H1 (cell line): ENCODE measurements at regions not wholly inside any gene's neighbourhood (a gene's known extent, or its start where the extent isn't known, plus 50 kb on each side); places are given as distances from the start of the nearest gene placed in this dataset.

Source experiments
- CTCF ChIA-PET: fragments of 300-600 bp; sonication (Branson Sonifier 250); formaldehyde crosslinking; loops from one replicate; lab custom pipeline; 2021; ENCODE audit not compliant: partially characterized antibody; lab: Charles Lee
- POLR2A ChIA-PET: fragments of 300-600 bp; sonication (Branson Sonifier 250); formaldehyde crosslinking; loops from one replicate; lab custom pipeline; 2021; ENCODE audit warnings: inconsistent platforms; ENCODE audit not compliant: partially characterized antibody; lab: Charles Lee
- DNase-seq, 2 experiments: peaks; one replicate each; pipeline versions ENCODE4 v3.0.0 to v3.0.0-alpha.2; 2010 to 2022; ENCODE audit warnings: low spot score in 2 of 2, low read depth in 1 of 2, mixed read lengths in 1 of 2
- FAIRE-seq: peaks from 2 replicates; lab custom pipeline; 2011; peaks lifted over from hg19 to GRCh38; lab: Jason Lieb, UNC
- H2AFZ ChIP-seq: 2 replicates; pipeline ENCODE4 v1.8.1; 2012; ENCODE audit warnings: low read length, inconsistent platforms
- H2AK5ac ChIP-seq: 2 replicates; pipeline ENCODE4 v1.6.1; 2013; ENCODE audit warnings: low read depth, low read length
- H2BK120ac ChIP-seq: replicated peaks from 2 replicates; pipeline ENCODE3; 2013; ENCODE audit warnings: low read depth, low read length, inconsistent platforms
- H2BK12ac ChIP-seq: 2 replicates; pipeline ENCODE4 v1.6.1; 2013; ENCODE audit warnings: low read depth, low read length
- H2BK15ac ChIP-seq: 2 replicates; pipeline ENCODE4 v1.6.1; 2013; ENCODE audit warnings: low read length
- H2BK20ac ChIP-seq: 2 replicates; pipeline ENCODE4 v1.6.1; 2013; ENCODE audit warnings: low read length
- H2BK5ac ChIP-seq: 2 replicates; pipeline ENCODE4 v1.6.1; 2013; ENCODE audit warnings: low read depth, low read length
- H3K14ac ChIP-seq: 2 replicates; pipeline ENCODE4 v1.6.1; 2013; ENCODE audit warnings: inconsistent platforms; ENCODE audit not compliant: insufficient read length
- H3K18ac ChIP-seq: 2 replicates; pipeline ENCODE4 v1.6.1; 2013; ENCODE audit warnings: low read length; ENCODE audit errors: extremely low read depth
- H3K23ac ChIP-seq: 2 replicates; pipeline ENCODE4 v1.6.1; 2013; ENCODE audit warnings: inconsistent platforms; ENCODE audit not compliant: insufficient read length
- H3K23me2 ChIP-seq: 2 replicates; pipeline ENCODE4 v1.6.1; 2013; ENCODE audit warnings: low read depth, low read length
- H3K27ac ChIP-seq: 2 replicates; pipeline ENCODE4 v1.6.1; 2011; ENCODE audit warnings: low read depth, low read length, inconsistent platforms
- H3K27me3 ChIP-seq, 4 experiments: replicated peaks in 1 of 4; 1 replicate in 1 of 4; 2 replicates in 3 of 4; pipeline versions ENCODE4 v1.6.1 to v1.8.1; 2011 to 2013; ENCODE audit warnings: low read length in 3 of 4, mild to moderate bottlenecking in 3 of 4, inconsistent platforms in 2 of 4, mixed read lengths in 2 of 4, moderate library complexity in 1 of 4; ENCODE audit not compliant: control insufficient read depth in 3 of 4, insufficient read depth in 3 of 4; ENCODE audit errors: extremely low read depth in 1 of 4
- H3K36me3 ChIP-seq, 4 experiments: 2 replicates each; pipeline versions ENCODE4 v1.6.1 to v1.8.1; 2011 to 2013; ENCODE audit warnings: mild to moderate bottlenecking in 4 of 4, low read length in 3 of 4, moderate library complexity in 2 of 4, control low read depth in 1 of 4, inconsistent platforms in 1 of 4; ENCODE audit not compliant: insufficient read depth in 4 of 4, control insufficient read depth in 2 of 4
- H3K4ac ChIP-seq: replicated peaks from 2 replicates; pipeline ENCODE3; 2013; ENCODE audit warnings: low read length, low read depth, mixed read lengths, inconsistent platforms; ENCODE audit not compliant: insufficient read length
- H3K4me1 ChIP-seq, 4 experiments: replicated peaks in 1 of 4; 1 replicate in 1 of 4; 2 replicates in 3 of 4; pipeline versions ENCODE4 v1.6.1 to v1.8.1; 2011 to 2013; ENCODE audit warnings: low read length in 3 of 4, inconsistent platforms in 2 of 4, mixed read lengths in 1 of 4; ENCODE audit not compliant: insufficient read depth in 4 of 4, control insufficient read depth in 3 of 4
- H3K4me2 ChIP-seq, 2 experiments: 2 replicates each; pipeline versions ENCODE4 v1.6.1 to v1.8.1; 2011 to 2013; ENCODE audit warnings: low read depth in 2 of 2, low read length in 2 of 2, control low read depth in 1 of 2, inconsistent platforms in 1 of 2, mild to moderate bottlenecking in 1 of 2; ENCODE audit not compliant: insufficient read depth in 1 of 2
- H3K4me3 ChIP-seq, 4 experiments: fragments of 200-600, 300-600 bp in 1 of 4; sonication (generic), shearing (Covaris generic), sonication (Bioruptor Twin) in 1 of 4; 2 replicates each; pipeline versions ENCODE4 v1.5.1 to v1.8.1; 2011 to 2016; ENCODE audit warnings: low read length in 4 of 4, low read depth in 3 of 4, control low read depth in 2 of 4, inconsistent platforms in 2 of 4, mild to moderate bottlenecking in 2 of 4, mixed read lengths in 1 of 4, moderate library complexity in 1 of 4; ENCODE audit not compliant: insufficient read depth in 2 of 4; ENCODE audit errors: extremely low read depth in 1 of 4
- H3K56ac ChIP-seq: replicated peaks from 2 replicates; pipeline ENCODE3; 2013; ENCODE audit warnings: low read depth, mild to moderate bottlenecking, mixed read lengths, low read length, inconsistent platforms; ENCODE audit not compliant: insufficient read length
- H3K79me1 ChIP-seq: 2 replicates; pipeline ENCODE4 v1.6.1; 2013; ENCODE audit warnings: low read depth, low read length, control low read depth
- H3K79me2 ChIP-seq, 2 experiments: 2 replicates each; pipeline versions ENCODE4 v1.6.1 to v1.8.1; 2012 to 2013; ENCODE audit warnings: low read length in 2 of 2, mild to moderate bottlenecking in 2 of 2, inconsistent platforms in 1 of 2; ENCODE audit not compliant: insufficient read depth in 2 of 2, control insufficient read depth in 1 of 2
- H3K9ac ChIP-seq, 4 experiments: replicated peaks in 1 of 4; 1 replicate in 1 of 4; 2 replicates in 3 of 4; pipeline versions ENCODE4 v1.6.1 to v1.8.1; 2011 to 2013; ENCODE audit warnings: low read depth in 3 of 4, low read length in 3 of 4, control low read depth in 2 of 4, mild to moderate bottlenecking in 2 of 4, moderate library complexity in 2 of 4, inconsistent platforms in 1 of 4; ENCODE audit errors: extremely low read depth in 1 of 4
- H3K9me3 ChIP-seq, 2 experiments: 2 replicates each; pipeline versions ENCODE4 v1.6.1 to v1.8.1; 2012 to 2013; ENCODE audit warnings: mild to moderate bottlenecking in 2 of 2, moderate library complexity in 2 of 2, control low read depth in 1 of 2, inconsistent platforms in 1 of 2, low read depth in 1 of 2, low read length in 1 of 2, mixed read lengths in 1 of 2; ENCODE audit not compliant: insufficient read depth in 2 of 2
- H4K20me1 ChIP-seq, 2 experiments: replicated peaks in 1 of 2; 2 replicates each; pipeline versions ENCODE3 to v1.8.1; 2011 to 2013; ENCODE audit warnings: inconsistent platforms in 2 of 2, low read length in 2 of 2, mild to moderate bottlenecking in 1 of 2; ENCODE audit not compliant: insufficient read depth in 2 of 2, control insufficient read depth in 1 of 2
- H4K5ac ChIP-seq: 2 replicates; pipeline ENCODE4 v1.6.1; 2013; ENCODE audit warnings: low read length, low read depth, mixed read lengths, inconsistent platforms; ENCODE audit not compliant: insufficient read length
- H4K8ac ChIP-seq: 2 replicates; pipeline ENCODE4 v1.8.0; 2013; ENCODE audit warnings: mild to moderate bottlenecking, moderate library complexity, low read length, inconsistent platforms; ENCODE audit not compliant: insufficient read depth; ENCODE audit errors: extremely low read depth
- H4K91ac ChIP-seq: replicated peaks from 2 replicates; pipeline ENCODE3; 2013; ENCODE audit warnings: low read length, mixed read lengths, inconsistent platforms; ENCODE audit not compliant: insufficient read length
- EZH2 ChIP-seq: fragments of 200-600 bp; sonication (generic); IDR thresholded peaks from 2 replicates; pipeline ENCODE4 v1.7.1; 2012; ENCODE audit warnings: low read depth, mild to moderate bottlenecking, moderate library complexity, low read length, inconsistent platforms; ENCODE audit not compliant: severe bottlenecking
- FOSL1 ChIP-seq: IDR thresholded peaks from 2 replicates; pipeline ENCODE4 v1.6.1; 2011; ENCODE audit warnings: mild to moderate bottlenecking, low read depth, low read length, moderate library complexity; ENCODE audit not compliant: insufficient read depth
- WGBS, 2 experiments: shearing (Covaris generic) in 1 of 2; methylation state at CpG; one replicate each; pipeline versions ENCODE4 v1.1.6 to v1.1.7; 2013 to 2015; ENCODE audit warnings: low lambda C conversion rate in 2 of 2, mixed read lengths in 2 of 2, inconsistent platforms in 1 of 2, low coverage in 1 of 2, missing lambda C conversion rate in 1 of 2; ENCODE audit not compliant: insufficient replicate concordance in 2 of 2, insufficient coverage in 1 of 2, insufficient read length in 1 of 2; ENCODE audit errors: extremely low coverage in 1 of 2, missing lambda C conversion rate in 1 of 2; 5-methylcytosine and 5-hydroxymethylcytosine counted together
- TF ChIP-seq, protein P1 (sequence below): IDR thresholded peaks from 2 replicates; pipeline ENCODE4 v1.6.1; 2012; ENCODE audit warnings: low read length, inconsistent platforms

DNA sequence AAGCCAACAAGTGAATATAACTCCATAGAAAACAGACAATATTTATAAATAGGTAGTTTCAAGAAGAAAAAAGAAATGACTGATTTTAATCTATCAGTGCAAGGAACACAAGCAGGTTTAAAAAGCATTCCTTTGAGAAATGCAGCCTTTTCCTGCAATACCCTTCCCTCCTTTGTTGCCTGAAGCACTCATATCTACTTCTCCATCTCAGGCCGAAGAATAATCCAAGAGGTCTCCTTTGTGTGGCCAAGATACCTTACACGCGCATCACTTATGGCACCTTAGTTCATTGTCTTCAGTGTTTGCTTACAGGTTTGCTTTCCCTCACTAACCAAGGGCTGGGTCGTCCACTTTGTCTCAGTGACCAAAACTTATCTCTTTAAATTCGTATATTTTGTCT is 93.0 kb downstream of the MAIP1 start:
- FAIRE-seq, result no peak
- H2BK15ac ChIP-seq, result no peak overlapping the region
- H3K79me2 ChIP-seq, result no peaks in the 10 kb centered on the region
- no peaks in the 10 kb centered on the region; a peak in 1 of 7 replicates for H3K27me3 ChIP-seq
- DNase-seq, result no peak
- H3K27ac ChIP-seq, result no peak overlapping the region
- no peak overlapping the region for H3K23ac ChIP-seq
- CTCF ChIA-PET, result no interaction called here
- no peak overlapping the region for H3K4me2 ChIP-seq
- H2AK5ac ChIP-seq, result no peak overlapping the region
- no peak overlapping the region for H4K91ac ChIP-seq
- 87% methylated on average over 5 of the region's 5 CpGs; no CpG with 5 or more reads in 1 of the 2 experiments for WGBS, 2 experiments
- H3K56ac ChIP-seq, result no peak overlapping the region
- H2AFZ ChIP-seq, result no peak overlapping the region
- no peak overlapping the region for H2BK120ac ChIP-seq
- no peak overlapping the region for H2BK12ac ChIP-seq
- peaks cover 14% of the 10 kb centered on the region in 2 experiments for H3K9me3 ChIP-seq
- H4K20me1 ChIP-seq, result no peaks in the 10 kb centered on the region
- POLR2A ChIA-PET, result no interaction called here
- H2BK20ac ChIP-seq, result no peak overlapping the region
- no peak overlapping the region for H2BK5ac ChIP-seq
- no peak overlapping the region for H4K8ac ChIP-seq
- H3K4me1 ChIP-seq, result no peaks in the 10 kb centered on the region
- no peak overlapping the region for H3K9ac ChIP-seq
- H3K23me2 ChIP-seq, result no peaks in the 10 kb centered on the region
- H3K79me1 ChIP-seq, result no peaks in the 10 kb centered on the region
- H3K36me3 ChIP-seq, result peaks cover 0 to 3% (median 0%) of the 10 kb centered on the region in 4 experiments; a peak in 1 of 8 replicates
- no peak overlapping the region for H3K18ac ChIP-seq
- no peak overlapping the region for H4K5ac ChIP-seq
- no peak overlapping the region for H3K4ac ChIP-seq
- H3K14ac ChIP-seq, result no peak overlapping the region
- no peak overlapping the region for H3K4me3 ChIP-seq
- TF ChIP-seq EZH2, result no peak
- no peak for TF ChIP-seq FOSL1
- TF ChIP-seq, protein P1, sequence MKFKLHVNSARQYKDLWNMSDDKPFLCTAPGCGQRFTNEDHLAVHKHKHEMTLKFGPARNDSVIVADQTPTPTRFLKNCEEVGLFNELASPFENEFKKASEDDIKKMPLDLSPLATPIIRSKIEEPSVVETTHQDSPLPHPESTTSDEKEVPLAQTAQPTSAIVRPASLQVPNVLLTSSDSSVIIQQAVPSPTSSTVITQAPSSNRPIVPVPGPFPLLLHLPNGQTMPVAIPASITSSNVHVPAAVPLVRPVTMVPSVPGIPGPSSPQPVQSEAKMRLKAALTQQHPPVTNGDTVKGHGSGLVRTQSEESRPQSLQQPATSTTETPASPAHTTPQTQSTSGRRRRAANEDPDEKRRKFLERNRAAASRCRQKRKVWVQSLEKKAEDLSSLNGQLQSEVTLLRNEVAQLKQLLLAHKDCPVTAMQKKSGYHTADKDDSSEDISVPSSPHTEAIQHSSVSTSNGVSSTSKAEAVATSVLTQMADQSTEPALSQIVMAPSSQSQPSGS, result no peak
